B cell (primary cell): ENCODE measurements at regions not wholly inside any gene's neighbourhood (a gene's known extent, or its start where the extent isn't known, plus 50 kb on each side); places are given as distances from the start of the nearest gene placed in this dataset.

Experiments
- ATAC-seq: fragments of 200-7000 bp; cut with Tn5 transposase; one replicate; pipeline ENCODE4 v1.10.0; 2021; ENCODE audit warnings: low read depth, mild to moderate bottlenecking, moderate number of reproducible peaks, moderate library complexity
- CTCF ChIA-PET: fragments of 350-600 bp; sonication (Branson Sonifier 250); formaldehyde crosslinking; loops from one replicate; lab custom pipeline; 2021; ENCODE audit warnings: antibody characterized with exemption, inconsistent platforms; lab: Charles Lee
- POLR2A ChIA-PET: fragments of 350-600 bp; sonication (Branson Sonifier 250); formaldehyde crosslinking; loops from one replicate; lab custom pipeline; 2021; ENCODE audit warnings: antibody characterized with exemption; lab: Charles Lee
- DNase-seq: peaks from one replicate; pipeline ENCODE4 v3.0.0; 2013
- H2AFZ ChIP-seq: 2 replicates; pipeline ENCODE4 v1.6.1; 2012; ENCODE audit warnings: mild to moderate bottlenecking, low read depth, low read length; ENCODE audit not compliant: insufficient read depth, poor library complexity, severe bottlenecking
- H3K27ac ChIP-seq, 2 donors: 1 replicate in 1 of 2; 2 replicates in 1 of 2; pipeline ENCODE4 v1.5.1; 2012 to 2013; ENCODE audit warnings: low read length in 2 of 2, mild to moderate bottlenecking in 2 of 2, moderate library complexity in 1 of 2
- H3K27me3 ChIP-seq, 4 experiments: fragments of 200-600 bp in 1 of 4; sonication (generic) in 1 of 4; replicated peaks in 1 of 4; 1 replicate in 2 of 4; 2 replicates in 2 of 4; pipeline versions ENCODE4 v1.6.1 to v1.7.0; 2013 to 2016; ENCODE audit warnings: low read length in 3 of 4, mild to moderate bottlenecking in 2 of 4, mixed read lengths in 1 of 4, moderate library complexity in 1 of 4; ENCODE audit not compliant: insufficient read depth in 4 of 4, control insufficient read depth in 3 of 4; ENCODE audit errors: control extremely low read depth in 1 of 4
- H3K36me3 ChIP-seq, 2 experiments: replicated peaks in 1 of 2; 1 replicate in 1 of 2; 2 replicates in 1 of 2; pipeline versions ENCODE4 v1.6.1 to v1.7.1; 2013; ENCODE audit warnings: low read length in 1 of 2; ENCODE audit not compliant: insufficient read depth in 2 of 2, control insufficient read depth in 1 of 2; ENCODE audit errors: control extremely low read depth in 1 of 2, extremely low read depth in 1 of 2
- H3K4me1 ChIP-seq, 2 donors: fragments of 200-600 bp in 1 of 2; sonication (generic) in 1 of 2; 1 replicate in 1 of 2; 2 replicates in 1 of 2; pipeline versions ENCODE4 v1.5.1 to v1.6.1; 2013 to 2017; ENCODE audit warnings: low read length in 2 of 2; ENCODE audit not compliant: control insufficient read depth in 2 of 2, insufficient read depth in 2 of 2
- H3K4me2 ChIP-seq: replicated peaks from 2 replicates; pipeline ENCODE3; 2012; ENCODE audit warnings: mild to moderate bottlenecking, low read depth, low read length; ENCODE audit not compliant: poor library complexity, severe bottlenecking
- H3K4me3 ChIP-seq, 5 experiments: fragments of 200-600 bp in 1 of 5; sonication (generic) in 1 of 5; 1 replicate in 3 of 5; 2 replicates in 2 of 5; pipeline versions ENCODE4 v1.5.1 to v1.7.0; 2011 to 2016; ENCODE audit warnings: low read length in 4 of 5, mild to moderate bottlenecking in 4 of 5, low read depth in 2 of 5, control low read depth in 1 of 5, moderate library complexity in 1 of 5; ENCODE audit not compliant: insufficient read depth in 1 of 5; ENCODE audit errors: control extremely low read depth in 1 of 5, extremely low read depth in 1 of 5
- H3K79me2 ChIP-seq: fragments of 200-600 bp; sonication (generic); one replicate; pipeline ENCODE4 v1.6.0; 2016; ENCODE audit warnings: low read length; ENCODE audit not compliant: control insufficient read depth, insufficient read depth
- H3K9ac ChIP-seq: fragments of 200-600 bp; sonication (generic); 2 replicates; pipeline ENCODE4 v1.6.1; 2017; ENCODE audit warnings: mild to moderate bottlenecking, low read length, moderate library complexity
- H3K9me3 ChIP-seq, 3 donors: one replicate each; pipeline versions ENCODE4 v1.6.1 to v1.7.1; 2013; ENCODE audit warnings: low read length in 2 of 3; ENCODE audit not compliant: control insufficient read depth in 2 of 3, insufficient read depth in 1 of 3; ENCODE audit errors: control extremely low read depth in 1 of 3
- H4K20me1 ChIP-seq: 2 replicates; pipeline ENCODE4 v1.6.0; 2012; ENCODE audit warnings: mild to moderate bottlenecking, low read length; ENCODE audit not compliant: insufficient read depth, control insufficient read depth, poor library complexity, severe bottlenecking
- H3K27ac Mint-ChIP-seq: one replicate; pipeline ENCODE4 v1.8.0; 2021; ENCODE audit warnings: mixed read lengths
- H3K27me3 Mint-ChIP-seq: one replicate; pipeline ENCODE4 v1.8.0; 2021; ENCODE audit warnings: mixed read lengths
- H3K4me1 Mint-ChIP-seq: one replicate; pipeline ENCODE4 v1.8.0; 2021; ENCODE audit warnings: mixed read lengths
- H3K4me3 Mint-ChIP-seq: one replicate; pipeline ENCODE4 v1.8.0; 2021; ENCODE audit warnings: mixed read lengths
- H3K9me3 Mint-ChIP-seq: one replicate; pipeline ENCODE4 v1.8.0; 2022; ENCODE audit warnings: mixed read lengths; ENCODE audit not compliant: insufficient read depth
- CTCF ChIP-seq: fragments of 200-600 bp; IDR thresholded peaks from one replicate; pipeline ENCODE4 v1.8.0; 2022; ENCODE audit warnings: antibody characterized with exemption, mild to moderate bottlenecking
- EZH2 ChIP-seq: IDR thresholded peaks from 2 replicates; pipeline ENCODE4 v1.6.1; 2012; ENCODE audit warnings: borderline replicate concordance, low read depth, mild to moderate bottlenecking, moderate library complexity, low read length; ENCODE audit not compliant: insufficient read depth, poor library complexity, severe bottlenecking
- WGBS: methylation state at CpG from one replicate; pipeline ENCODE4 v1.1.5; 2013; ENCODE audit warnings: missing lambda C conversion rate; ENCODE audit not compliant: insufficient coverage; 5-methylcytosine and 5-hydroxymethylcytosine counted together
- intact Hi-C: fragments of 100-400 bp; cut with micrococcal nuclease; formaldehyde crosslinking; loops from one replicate; pipeline ENCODE4 v1.10.0; 2022

GRCh38 chr1:98005326-98006010, 84.6 kb upstream of the DPYD start:
- H2AFZ ChIP-seq: no peak overlapping the region
- H3K27me3 ChIP-seq: no peaks in the 10 kb centered on the region
- no peak overlapping the region for H3K4me2 ChIP-seq
- H3K27me3 Mint-ChIP-seq: no peaks in the 10 kb centered on the region
- no peak for DNase-seq
- H3K4me1 Mint-ChIP-seq: no peaks in the 10 kb centered on the region
- H3K36me3 ChIP-seq: no peaks in the 10 kb centered on the region
- no peaks in the 10 kb centered on the region for H4K20me1 ChIP-seq
- ATAC-seq: no peak
- ChIA-PET CTCF (no interaction called here), POLR2A (no interaction called here)
- intact Hi-C loops: no loop called here
- H3K79me2 ChIP-seq: no peaks in the 10 kb centered on the region
- H3K27ac Mint-ChIP-seq: no peak overlapping the region
- no peaks in the 10 kb centered on the region for H3K9me3 Mint-ChIP-seq
- no peak overlapping the region for H3K27ac ChIP-seq
- TF ChIP-seq CTCF: no peak
- TF ChIP-seq EZH2: no peak
- H3K9ac ChIP-seq: no peak overlapping the region
- no peak overlapping the region for H3K4me3 ChIP-seq
- no peak overlapping the region for H3K4me3 Mint-ChIP-seq
- no peaks in the 10 kb centered on the region for H3K4me1 ChIP-seq
- H3K9me3 ChIP-seq: no peaks in the 10 kb centered on the region

GRCh38 chr1:98003442-98003841, 82.6 kb upstream of the DPYD start:
- no peaks in the 10 kb centered on the region for H4K20me1 ChIP-seq
- H3K4me1 Mint-ChIP-seq: no peaks in the 10 kb centered on the region
- ChIA-PET POLR2A (no interaction called here), CTCF (no interaction called here)
- H3K9ac ChIP-seq: no peak overlapping the region
- no peak for TF ChIP-seq EZH2
- TF ChIP-seq CTCF: no peak
- no peaks in the 10 kb centered on the region for H3K4me1 ChIP-seq
- no peak overlapping the region for H3K4me2 ChIP-seq
- H3K4me3 Mint-ChIP-seq: no peak overlapping the region
- no peak overlapping the region for H2AFZ ChIP-seq
- no peaks in the 10 kb centered on the region for H3K9me3 ChIP-seq
- H3K27ac Mint-ChIP-seq: no peak overlapping the region
- no peaks in the 10 kb centered on the region for H3K9me3 Mint-ChIP-seq
- no peaks in the 10 kb centered on the region for H3K79me2 ChIP-seq
- H3K27ac ChIP-seq: no peak overlapping the region
- no peaks in the 10 kb centered on the region for H3K27me3 Mint-ChIP-seq
- intact Hi-C loops: no loop called here
- DNase-seq (no peak), ATAC-seq (no peak)
- WGBS: no CpG with 5 or more reads among the region's 1 CpG
- no peaks in the 10 kb centered on the region for H3K36me3 ChIP-seq
- no peak overlapping the region for H3K4me3 ChIP-seq
- H3K27me3 ChIP-seq: no peaks in the 10 kb centered on the region
